ENCODE measurements at regions not wholly inside any gene's neighbourhood (a gene's known extent, or its start where the extent isn't known, plus 50 kb on each side); places are given as distances from the start of the nearest gene placed in this dataset.

DNA sequence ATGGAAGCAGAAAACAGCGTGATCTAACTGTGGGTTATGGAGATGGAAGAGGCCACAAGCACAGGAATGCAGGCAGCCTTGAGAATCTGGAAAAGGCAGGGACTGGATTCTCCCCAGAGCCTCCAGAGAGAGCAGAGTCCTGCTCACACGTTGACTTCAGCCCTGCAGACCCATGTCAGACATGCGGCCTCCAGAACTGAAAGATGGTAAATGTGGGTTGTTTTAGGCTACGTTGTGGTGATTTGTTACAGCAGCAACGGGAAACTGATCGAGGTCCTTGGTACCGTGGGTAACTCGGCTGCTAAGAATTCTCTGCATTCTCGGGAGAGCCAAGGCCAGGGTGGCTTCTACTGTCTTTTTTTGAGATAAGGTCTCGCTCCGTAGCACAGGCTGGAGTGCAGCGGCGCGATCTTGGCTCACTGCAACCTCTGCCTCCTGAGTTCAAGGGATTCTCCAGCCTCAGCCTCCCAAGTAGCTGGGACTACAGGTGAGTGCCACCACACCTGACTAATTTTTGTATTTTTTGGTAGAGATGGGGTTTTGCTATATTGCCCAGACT, 97.1 kb downstream of the ACKR3 start:
- Histone ChIP-seq H3K9me3 (ENCODE audit: control insufficient read depth, insufficient read depth, low read length) (peaks cover 10% of the 10 kb centered on the region), H3K4me3 (ENCODE audit: low read depth, low read length) (no peak overlapping the region), H3K9ac (ENCODE audit: low read depth, low read length) (no peak overlapping the region), H3K36me3 (ENCODE audit: control insufficient read depth, insufficient read depth, low read length) (no peaks in the 10 kb centered on the region), H3K4me1 (ENCODE audit: control insufficient read depth, insufficient read depth, low read length) (peaks cover under 1% of the 10 kb centered on the region), H3K27me3 (ENCODE audit: control insufficient read depth, insufficient read depth, low read length) (no peaks in the 10 kb centered on the region)

DNA sequence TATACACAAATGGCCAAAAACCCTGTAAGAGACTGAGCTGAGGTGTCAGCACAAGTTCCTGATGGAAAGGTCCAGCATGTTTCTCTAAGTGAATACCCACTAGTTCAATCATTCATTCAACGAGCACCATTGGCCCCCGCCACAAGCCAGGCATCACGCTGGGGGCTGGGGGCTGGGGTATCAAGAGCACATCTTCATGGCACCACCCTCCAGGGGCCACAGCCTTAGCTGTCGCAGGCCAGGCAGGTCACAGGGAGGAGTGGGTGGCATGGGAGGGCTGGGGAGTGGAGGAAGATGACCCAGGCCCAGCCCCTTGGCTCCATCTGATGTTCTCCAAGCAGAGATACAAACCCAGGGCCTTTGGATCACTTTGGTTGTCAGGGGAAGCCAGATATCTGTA, 97.9 kb downstream of the ACKR3 start:
- Histone ChIP-seq H3K9ac (ENCODE audit: low read depth, low read length) (no peak overlapping the region), H3K36me3 (ENCODE audit: control insufficient read depth, insufficient read depth, low read length) (no peaks in the 10 kb centered on the region), H3K4me1 (ENCODE audit: control insufficient read depth, insufficient read depth, low read length) (no peaks in the 10 kb centered on the region), H3K4me3 (ENCODE audit: low read depth, low read length) (no peak overlapping the region), H3K9me3 (ENCODE audit: control insufficient read depth, insufficient read depth, low read length) (peaks cover 10% of the 10 kb centered on the region), H3K27me3 (ENCODE audit: control insufficient read depth, insufficient read depth, low read length) (no peaks in the 10 kb centered on the region)

DNA sequence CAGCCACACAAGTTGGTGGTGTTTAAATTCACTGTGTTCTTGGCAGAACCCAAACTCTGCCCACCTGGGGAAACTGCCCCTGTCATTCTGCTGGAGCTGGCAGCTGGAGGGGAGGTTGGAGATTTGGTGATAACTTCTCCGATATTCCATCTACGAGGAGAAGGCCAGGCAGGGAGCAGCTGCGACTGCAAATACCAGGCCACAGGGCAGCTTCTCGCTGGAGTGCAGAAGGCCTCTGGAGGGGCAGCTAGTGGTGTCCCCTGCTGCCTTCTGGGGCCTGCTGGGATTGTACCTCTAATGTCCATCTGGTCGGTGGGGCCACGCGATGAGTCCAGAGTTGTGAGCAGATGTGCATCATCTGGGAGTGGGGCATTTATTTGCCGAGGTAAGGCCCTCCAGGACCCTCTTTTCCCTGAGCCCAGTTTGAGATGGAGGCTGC, 98.9 kb downstream of the ACKR3 start:
- Histone ChIP-seq H3K4me3 (ENCODE audit: low read depth, low read length) (no peak overlapping the region), H3K9me3 (ENCODE audit: control insufficient read depth, insufficient read depth, low read length) (peaks cover 10% of the 10 kb centered on the region), H3K4me1 (ENCODE audit: control insufficient read depth, insufficient read depth, low read length) (no peaks in the 10 kb centered on the region), H3K36me3 (ENCODE audit: control insufficient read depth, insufficient read depth, low read length) (no peaks in the 10 kb centered on the region), H3K9ac (ENCODE audit: low read depth, low read length) (no peak overlapping the region), H3K27me3 (ENCODE audit: control insufficient read depth, insufficient read depth, low read length) (no peaks in the 10 kb centered on the region)

DNA sequence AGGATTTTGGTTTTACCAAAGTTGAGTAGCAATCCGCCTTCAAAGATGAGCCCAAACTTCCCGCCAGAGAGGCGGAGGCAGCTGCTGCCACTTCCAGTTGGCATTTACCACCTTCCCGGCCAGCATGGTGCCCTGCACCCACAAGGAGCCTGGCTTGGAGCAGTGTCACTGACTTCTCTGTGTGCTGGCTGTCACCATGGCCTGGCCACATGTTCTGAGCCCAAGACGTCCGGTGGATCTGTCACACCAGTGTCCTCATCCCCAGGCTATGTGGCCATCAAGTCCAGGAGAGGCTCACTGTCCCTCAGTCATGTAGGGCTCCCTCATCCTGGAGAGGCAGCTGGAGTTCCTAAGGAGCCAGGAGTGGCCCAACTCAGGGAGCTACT, 100.6 kb downstream of the ACKR3 start:
- H3K4me3 ChIP-seq (ENCODE audit: low read depth, low read length) = no peak overlapping the region
- no peaks in the 10 kb centered on the region for H3K4me1 ChIP-seq (ENCODE audit: control insufficient read depth, insufficient read depth, low read length)
- H3K36me3 ChIP-seq (ENCODE audit: control insufficient read depth, insufficient read depth, low read length) = no peaks in the 10 kb centered on the region
- H3K9ac ChIP-seq (ENCODE audit: low read depth, low read length) = no peak overlapping the region
- H3K27me3 ChIP-seq (ENCODE audit: control insufficient read depth, insufficient read depth, low read length) = no peaks in the 10 kb centered on the region
- H3K9me3 ChIP-seq (ENCODE audit: control insufficient read depth, insufficient read depth, low read length) = peaks cover 10% of the 10 kb centered on the region

DNA sequence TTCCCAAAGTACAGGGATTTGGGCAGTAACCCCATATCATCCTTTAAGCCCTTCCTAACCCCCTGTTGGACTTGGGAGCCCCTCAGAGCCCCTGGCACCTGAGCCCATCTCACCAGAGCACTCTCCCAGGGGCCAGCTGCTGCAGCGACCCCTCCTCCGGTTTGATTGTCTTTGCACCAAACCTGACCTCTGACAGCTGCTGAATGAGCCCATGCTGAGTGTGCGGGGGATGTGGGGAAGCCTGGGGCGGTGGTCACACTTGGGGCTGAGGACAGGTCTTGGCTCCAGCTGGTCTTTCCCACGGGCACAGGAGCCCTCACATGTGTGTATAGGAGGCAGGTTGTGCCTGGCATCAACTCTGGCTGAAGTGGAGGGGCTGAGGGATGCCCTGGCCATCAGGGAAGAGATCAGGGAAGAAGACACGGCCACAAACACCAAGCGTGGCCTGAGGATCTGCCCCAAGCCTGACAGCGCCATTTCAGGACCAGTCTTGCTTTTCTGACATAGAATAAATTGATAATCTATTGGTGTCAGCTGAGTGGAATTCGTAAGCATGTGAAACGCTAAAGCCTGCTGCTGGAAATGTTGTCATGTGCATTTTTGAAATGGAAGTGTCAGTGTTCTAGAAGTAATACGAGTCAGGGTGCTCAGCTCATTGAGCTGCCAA, 102.4 kb downstream of the ACKR3 start:
- H3K4me3 ChIP-seq (ENCODE audit: low read depth, low read length) = no peak overlapping the region
- H3K4me1 ChIP-seq (ENCODE audit: control insufficient read depth, insufficient read depth, low read length) = no peaks in the 10 kb centered on the region
- no peaks in the 10 kb centered on the region for H3K27me3 ChIP-seq (ENCODE audit: control insufficient read depth, insufficient read depth, low read length)
- H3K9me3 ChIP-seq (ENCODE audit: control insufficient read depth, insufficient read depth, low read length) = no peaks in the 10 kb centered on the region
- no peaks in the 10 kb centered on the region for H3K36me3 ChIP-seq (ENCODE audit: control insufficient read depth, insufficient read depth, low read length)
- H3K9ac ChIP-seq (ENCODE audit: low read depth, low read length) = no peak overlapping the region

DNA sequence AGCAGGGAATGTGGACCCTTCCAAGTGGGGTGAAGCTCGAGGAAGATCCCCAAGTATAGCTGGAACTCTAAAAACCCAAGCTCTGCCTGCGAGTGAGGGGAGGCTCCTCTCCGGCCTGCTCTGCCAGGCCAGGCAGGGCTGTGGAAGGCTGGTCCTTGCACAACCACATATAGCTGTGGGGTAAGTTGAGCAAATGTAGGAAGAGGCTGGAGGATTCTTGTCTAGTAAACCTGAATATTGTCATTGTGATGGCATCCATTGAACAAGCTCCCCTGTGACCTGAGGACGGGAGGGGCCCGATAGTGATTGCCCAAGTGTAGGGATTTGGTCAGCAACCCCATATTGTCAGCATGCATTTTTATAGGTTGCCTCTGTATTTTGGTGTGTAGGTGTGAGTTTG, 103.0 kb downstream of the ACKR3 start:
- no peaks in the 10 kb centered on the region for H3K36me3 ChIP-seq (ENCODE audit: control insufficient read depth, insufficient read depth, low read length)
- no peak overlapping the region for H3K9ac ChIP-seq (ENCODE audit: low read depth, low read length)
- no peak overlapping the region for H3K4me3 ChIP-seq (ENCODE audit: low read depth, low read length)
- H3K27me3 ChIP-seq (ENCODE audit: control insufficient read depth, insufficient read depth, low read length) = no peaks in the 10 kb centered on the region
- H3K9me3 ChIP-seq (ENCODE audit: control insufficient read depth, insufficient read depth, low read length) = no peaks in the 10 kb centered on the region
- H3K4me1 ChIP-seq (ENCODE audit: control insufficient read depth, insufficient read depth, low read length) = no peaks in the 10 kb centered on the region

DNA sequence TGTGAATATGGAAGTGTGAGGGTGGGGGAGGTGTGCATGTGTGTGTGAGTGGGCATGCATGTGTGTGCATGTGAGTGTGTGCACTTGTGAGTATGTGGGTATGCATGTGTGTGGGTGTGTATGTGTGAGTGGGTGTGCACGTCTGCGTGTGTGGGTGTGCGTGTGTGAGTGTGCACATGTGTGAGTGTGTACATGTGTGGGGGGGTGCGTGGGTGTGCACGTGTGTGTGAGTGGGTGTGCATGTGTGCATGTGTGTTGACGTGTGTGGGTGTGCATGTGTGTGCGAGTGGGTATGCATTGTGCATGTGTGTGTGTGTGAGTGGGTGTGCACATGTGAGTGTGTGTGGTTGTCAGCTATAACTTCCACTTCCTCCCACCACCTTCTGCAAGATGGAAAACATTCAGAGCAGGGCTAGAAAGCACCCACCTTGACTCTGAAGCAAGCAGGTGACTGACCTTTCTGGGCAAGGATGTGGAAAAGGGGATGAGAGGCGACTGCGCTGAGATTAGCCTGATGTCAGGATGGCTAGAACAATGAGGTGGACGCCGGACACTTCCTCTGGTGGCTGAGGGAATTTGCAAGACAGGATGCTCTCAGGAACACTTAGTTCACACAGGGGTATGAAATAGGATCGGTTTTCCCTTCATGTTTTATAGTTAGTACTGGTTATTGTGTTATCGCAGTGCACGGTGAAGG, 103.6 kb downstream of the ACKR3 start:
- Histone ChIP-seq H3K9me3 (ENCODE audit: control insufficient read depth, insufficient read depth, low read length) (no peaks in the 10 kb centered on the region), H3K4me3 (ENCODE audit: low read depth, low read length) (no peak overlapping the region), H3K27me3 (ENCODE audit: control insufficient read depth, insufficient read depth, low read length) (no peaks in the 10 kb centered on the region), H3K36me3 (ENCODE audit: control insufficient read depth, insufficient read depth, low read length) (no peaks in the 10 kb centered on the region), H3K9ac (ENCODE audit: low read depth, low read length) (no peak overlapping the region), H3K4me1 (ENCODE audit: control insufficient read depth, insufficient read depth, low read length) (no peaks in the 10 kb centered on the region)

DNA sequence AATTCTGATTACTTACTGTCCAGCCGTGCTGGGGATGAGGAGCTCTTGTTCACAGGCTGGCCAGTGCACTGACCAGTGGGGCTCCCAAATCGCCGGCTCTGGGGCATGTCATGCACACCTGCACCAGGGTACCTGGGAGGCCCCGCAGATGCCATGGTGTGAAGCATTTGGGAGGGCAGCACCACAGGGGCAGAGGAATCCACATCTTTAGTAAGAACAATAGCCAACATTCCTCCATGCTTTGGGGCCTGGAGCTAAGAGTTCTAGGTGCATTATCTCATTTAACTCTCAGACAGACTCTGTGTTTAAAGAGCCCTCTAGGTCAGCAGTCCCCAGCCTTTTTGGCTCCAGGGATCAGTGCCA, 104.2 kb downstream of the ACKR3 start:
- Histone ChIP-seq H3K4me1 (ENCODE audit: control insufficient read depth, insufficient read depth, low read length) (no peaks in the 10 kb centered on the region), H3K9ac (ENCODE audit: low read depth, low read length) (no peak overlapping the region), H3K27me3 (ENCODE audit: control insufficient read depth, insufficient read depth, low read length) (no peaks in the 10 kb centered on the region), H3K36me3 (ENCODE audit: control insufficient read depth, insufficient read depth, low read length) (no peaks in the 10 kb centered on the region), H3K9me3 (ENCODE audit: control insufficient read depth, insufficient read depth, low read length) (no peaks in the 10 kb centered on the region), H3K4me3 (ENCODE audit: low read depth, low read length) (no peak overlapping the region)

DNA sequence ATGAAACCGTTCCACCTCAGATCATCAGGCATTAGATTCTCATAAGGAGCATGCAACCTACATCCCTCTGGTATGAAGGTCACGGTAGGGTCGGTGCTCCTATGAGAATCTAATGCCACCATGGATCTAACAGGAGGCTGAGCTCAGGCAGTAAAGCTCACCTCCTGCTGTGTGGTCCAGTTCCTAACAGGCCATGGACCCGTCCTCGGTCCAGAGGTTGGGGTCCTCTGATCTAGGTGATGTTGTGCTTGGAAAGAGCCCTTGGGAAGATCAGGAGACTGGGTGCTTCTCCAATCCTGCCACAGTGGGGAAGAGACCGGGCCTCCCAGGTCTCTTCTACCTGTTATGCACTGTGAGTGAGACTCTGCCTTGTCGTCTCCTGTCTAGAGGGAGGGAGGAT, 104.6 kb downstream of the ACKR3 start:
- H3K4me1 ChIP-seq (ENCODE audit: control insufficient read depth, insufficient read depth, low read length) = no peaks in the 10 kb centered on the region
- no peaks in the 10 kb centered on the region for H3K27me3 ChIP-seq (ENCODE audit: control insufficient read depth, insufficient read depth, low read length)
- H3K9me3 ChIP-seq (ENCODE audit: control insufficient read depth, insufficient read depth, low read length) = no peaks in the 10 kb centered on the region
- H3K4me3 ChIP-seq (ENCODE audit: low read depth, low read length) = no peak overlapping the region
- H3K36me3 ChIP-seq (ENCODE audit: control insufficient read depth, insufficient read depth, low read length) = no peaks in the 10 kb centered on the region
- no peak overlapping the region for H3K9ac ChIP-seq (ENCODE audit: low read depth, low read length)

DNA sequence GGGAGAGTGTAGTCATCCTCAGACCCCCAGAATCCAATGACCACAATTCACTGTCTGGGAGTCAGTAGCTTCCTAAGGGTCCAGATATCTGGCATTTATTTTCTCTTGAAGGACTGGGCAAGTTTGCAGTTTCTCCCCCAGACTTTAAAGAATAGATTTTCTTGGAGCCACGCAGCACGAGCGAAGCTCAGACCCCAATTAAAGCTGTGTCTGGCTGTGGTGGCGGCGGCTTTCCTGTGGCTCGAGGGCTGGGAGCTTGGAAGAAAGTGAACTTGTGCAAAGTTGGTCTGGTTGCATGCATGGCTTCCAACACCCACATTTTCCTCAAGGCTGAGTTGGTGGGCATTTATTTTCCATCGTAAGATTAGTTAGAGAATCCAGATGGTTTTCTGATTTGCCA, 105.0 kb downstream of the ACKR3 start:
- Histone ChIP-seq H3K9ac (ENCODE audit: low read depth, low read length) (no peak overlapping the region), H3K9me3 (ENCODE audit: control insufficient read depth, insufficient read depth, low read length) (no peaks in the 10 kb centered on the region), H3K27me3 (ENCODE audit: control insufficient read depth, insufficient read depth, low read length) (no peaks in the 10 kb centered on the region), H3K4me3 (ENCODE audit: low read depth, low read length) (no peak overlapping the region), H3K36me3 (ENCODE audit: control insufficient read depth, insufficient read depth, low read length) (no peaks in the 10 kb centered on the region), H3K4me1 (ENCODE audit: control insufficient read depth, insufficient read depth, low read length) (no peaks in the 10 kb centered on the region)

DNA sequence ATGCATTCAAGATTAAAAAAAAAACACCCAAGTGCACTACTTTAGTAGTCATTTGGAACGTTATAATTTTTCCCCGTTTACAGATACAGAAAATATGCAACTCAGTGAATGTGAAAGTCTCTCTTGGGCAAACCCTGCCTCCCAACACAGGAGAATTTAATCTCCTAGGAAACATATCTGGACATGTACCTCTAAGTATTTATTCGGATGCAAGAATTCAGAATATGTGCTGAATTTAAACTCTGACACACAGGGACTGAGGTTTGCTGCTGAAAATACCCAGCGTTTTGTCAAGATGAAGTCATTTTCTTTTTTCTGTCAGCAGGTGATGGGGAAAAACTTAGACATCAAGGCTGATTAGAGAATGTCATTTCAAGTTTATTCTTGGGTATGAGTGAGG, 105.4 kb downstream of the ACKR3 start:
- H3K9ac ChIP-seq (ENCODE audit: low read depth, low read length) = no peak overlapping the region
- H3K27me3 ChIP-seq (ENCODE audit: control insufficient read depth, insufficient read depth, low read length) = no peaks in the 10 kb centered on the region
- H3K36me3 ChIP-seq (ENCODE audit: control insufficient read depth, insufficient read depth, low read length) = no peaks in the 10 kb centered on the region
- H3K4me1 ChIP-seq (ENCODE audit: control insufficient read depth, insufficient read depth, low read length) = no peaks in the 10 kb centered on the region
- H3K4me3 ChIP-seq (ENCODE audit: low read depth, low read length) = no peak overlapping the region
- H3K9me3 ChIP-seq (ENCODE audit: control insufficient read depth, insufficient read depth, low read length) = no peaks in the 10 kb centered on the region

DNA sequence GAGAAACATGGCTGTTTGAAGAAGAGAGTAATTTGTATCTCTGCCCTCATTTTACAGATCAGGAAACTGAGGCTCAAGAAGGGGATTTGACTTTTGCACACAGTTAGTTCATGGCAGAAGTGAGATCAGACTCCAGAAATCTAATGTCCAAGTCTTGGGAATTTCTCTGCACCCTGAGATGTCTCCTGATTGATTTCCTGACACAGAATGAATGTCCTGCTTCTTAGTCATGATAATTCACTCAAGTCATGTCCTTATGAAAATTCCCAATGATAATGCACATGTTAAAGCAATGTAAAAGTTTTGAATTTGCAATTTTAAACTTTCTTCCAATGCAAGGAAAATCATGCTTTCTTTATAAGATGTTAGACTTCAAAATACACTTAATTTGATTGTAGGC, 105.9 kb downstream of the ACKR3 start:
- no peaks in the 10 kb centered on the region for H3K36me3 ChIP-seq (ENCODE audit: control insufficient read depth, insufficient read depth, low read length)
- no peak overlapping the region for H3K9ac ChIP-seq (ENCODE audit: low read depth, low read length)
- H3K4me1 ChIP-seq (ENCODE audit: control insufficient read depth, insufficient read depth, low read length) = no peaks in the 10 kb centered on the region
- H3K9me3 ChIP-seq (ENCODE audit: control insufficient read depth, insufficient read depth, low read length) = no peaks in the 10 kb centered on the region
- no peak overlapping the region for H3K4me3 ChIP-seq (ENCODE audit: low read depth, low read length)
- no peaks in the 10 kb centered on the region for H3K27me3 ChIP-seq (ENCODE audit: control insufficient read depth, insufficient read depth, low read length)
